SU-DHL-6 (cell line): ENCODE measurements at regions not wholly inside any gene's neighbourhood (a gene's known extent, or its start where the extent isn't known, plus 50 kb on each side); places are given as distances from the start of the nearest gene placed in this dataset.

Experiments used
- H2AFZ ChIP-seq: fragments of 200-600 bp; sonication (generic); 2 replicates; pipeline ENCODE4 v1.6.1; 2014; ENCODE audit warnings: low read depth, mild to moderate bottlenecking, moderate library complexity, mixed read lengths, antibody characterized with exemption, low read length; ENCODE audit not compliant: severe bottlenecking
- H3F3A ChIP-seq: fragments of 200-600 bp; shearing (Covaris generic); 2 replicates; pipeline ENCODE4 v1.6.0; 2016; ENCODE audit warnings: antibody characterized with exemption, mild to moderate bottlenecking; ENCODE audit not compliant: insufficient read depth
- H3K27ac ChIP-seq: fragments of 200-600 bp; sonication (generic); 2 replicates; pipeline ENCODE4 v1.5.1; 2016; ENCODE audit warnings: low read depth, mild to moderate bottlenecking, low read length, moderate library complexity, mixed read lengths
- H3K27me3 ChIP-seq: fragments of 200-600 bp; sonication (generic), shearing (Covaris generic); 2 replicates; pipeline ENCODE4 v1.6.0; 2014; ENCODE audit warnings: mild to moderate bottlenecking, low read length
- H3K36me3 ChIP-seq: fragments of 200-600 bp; sonication (generic); 2 replicates; pipeline ENCODE4 v1.6.1; 2014; ENCODE audit warnings: mild to moderate bottlenecking, low read length, mixed read lengths
- H3K4me2 ChIP-seq: fragments of 300-600, 200-600 bp; shearing (Covaris generic), sonication (generic); 2 replicates; pipeline ENCODE4 v1.6.0; 2014; ENCODE audit warnings: low read length, low read depth, mild to moderate bottlenecking; ENCODE audit not compliant: poor library complexity, severe bottlenecking
- H3K4me3 ChIP-seq: fragments of 200-600 bp; sonication (generic); 2 replicates; pipeline ENCODE4 v1.5.1; 2014; ENCODE audit warnings: antibody characterized with exemption, low read length, mild to moderate bottlenecking, mixed read lengths; ENCODE audit not compliant: insufficient read depth, poor library complexity, severe bottlenecking
- H3K79me2 ChIP-seq: fragments of 200-600 bp; sonication (generic); 2 replicates; pipeline ENCODE4 v1.6.1; 2014; ENCODE audit warnings: mild to moderate bottlenecking, low read length, moderate library complexity; ENCODE audit not compliant: insufficient read depth
- H3K9ac ChIP-seq: fragments of 200-600 bp; sonication (generic); 2 replicates; pipeline ENCODE4 v1.7.0; 2014; ENCODE audit warnings: mild to moderate bottlenecking, low read length
- H3K9me2 ChIP-seq: fragments of 200-600 bp; sonication (generic); replicated peaks from 2 replicates; pipeline ENCODE4 v1.6.1; 2014; ENCODE audit warnings: low read length; ENCODE audit not compliant: insufficient read depth
- H3K9me3 ChIP-seq: fragments of 200-600 bp; sonication (generic); 2 replicates; pipeline ENCODE4 v1.6.1; 2014; ENCODE audit warnings: low read length, mixed read lengths; ENCODE audit not compliant: insufficient read depth
- H4K20me1 ChIP-seq: fragments of 200-600 bp; sonication (generic); 2 replicates; pipeline ENCODE4 v1.6.1; 2014; ENCODE audit warnings: low read depth, mild to moderate bottlenecking, antibody characterized with exemption, low read length, moderate library complexity, mixed read lengths
- CTCF ChIP-seq: fragments of 200-600 bp; sonication (generic); IDR thresholded peaks from one replicate; pipeline ENCODE4 v1.5.1; 2017; ENCODE audit warnings: antibody characterized with exemption, mild to moderate bottlenecking, low read length, moderate library complexity; ENCODE audit not compliant: insufficient read depth, poor library complexity, severe bottlenecking
- EZH2phosphoT487 ChIP-seq: fragments of 200-600 bp; sonication (generic), shearing (Covaris generic); conservative IDR thresholded peaks from 2 replicates; pipeline ENCODE4 v1.6.1; 2018; ENCODE audit warnings: mild to moderate bottlenecking, antibody characterized with exemption, low read length, moderate library complexity, mixed read lengths

- no peaks in the 10 kb centered on the region for H4K20me1 ChIP-seq
- no peaks in the 10 kb centered on the region for H3K36me3 ChIP-seq
- no peaks in the 10 kb centered on the region; the same call in 1 of the 2 replicates for H3K27me3 ChIP-seq
- H3K4me3 ChIP-seq, result no peak overlapping the region
- H3K9ac ChIP-seq, result no peak overlapping the region
- no peak overlapping the region for H2AFZ ChIP-seq
- H3F3A ChIP-seq, result no peaks in the 10 kb centered on the region
- H3K27ac ChIP-seq, result no peak overlapping the region
- TF ChIP-seq EZH2phosphoT487 (no peak), CTCF (no peak)
- H3K79me2 ChIP-seq, result no peaks in the 10 kb centered on the region
- no peak overlapping the region for H3K4me2 ChIP-seq
- H3K9me3 ChIP-seq, result no peaks in the 10 kb centered on the region
- no peaks in the 10 kb centered on the region for H3K9me2 ChIP-seq
These were observed 201.8 kb downstream of the NSG2 start for GRCh38 chr5:174247301-174247700.

GRCh38 chr5:174251305-174252000 lies 205.9 kb downstream of the NSG2 start:
- TF ChIP-seq EZH2phosphoT487 (no peak), CTCF (no peak)
- no peaks in the 10 kb centered on the region for H3K36me3 ChIP-seq
- no peaks in the 10 kb centered on the region for H3K9me2 ChIP-seq
- H3K9ac ChIP-seq, result no peak overlapping the region
- no peaks in the 10 kb centered on the region for H3K9me3 ChIP-seq
- H3F3A ChIP-seq, result no peaks in the 10 kb centered on the region
- H4K20me1 ChIP-seq, result no peaks in the 10 kb centered on the region
- H3K27me3 ChIP-seq, result no peaks in the 10 kb centered on the region
- H3K79me2 ChIP-seq, result no peaks in the 10 kb centered on the region
- H2AFZ ChIP-seq, result no peak overlapping the region
- H3K4me3 ChIP-seq, result no peak overlapping the region
- H3K4me2 ChIP-seq, result no peak overlapping the region
- no peak overlapping the region for H3K27ac ChIP-seq

- TF ChIP-seq EZH2phosphoT487 (no peak), CTCF (no peak)
These were observed 206.6 kb downstream of the NSG2 start for GRCh38 chr5:174252121-174252520.

More at GRCh38 chr5:174252121-174252520, 206.6 kb downstream of the NSG2 start:
- no peak overlapping the region for H3K4me3 ChIP-seq
- H4K20me1 ChIP-seq, result no peaks in the 10 kb centered on the region
- H3K27ac ChIP-seq, result no peak overlapping the region
- H2AFZ ChIP-seq, result no peak overlapping the region
- no peak overlapping the region for H3K4me2 ChIP-seq
- no peaks in the 10 kb centered on the region for H3K27me3 ChIP-seq
- H3F3A ChIP-seq, result no peaks in the 10 kb centered on the region
- H3K9ac ChIP-seq, result no peak overlapping the region
- H3K79me2 ChIP-seq, result no peaks in the 10 kb centered on the region
- no peaks in the 10 kb centered on the region for H3K9me2 ChIP-seq
- H3K9me3 ChIP-seq, result no peaks in the 10 kb centered on the region
- H3K36me3 ChIP-seq, result no peaks in the 10 kb centered on the region
